ENCODE measurements at regions not wholly inside any gene's neighbourhood (a gene's known extent, or its start where the extent isn't known, plus 50 kb on each side); places are given as distances from the start of the nearest gene placed in this dataset.

DNA sequence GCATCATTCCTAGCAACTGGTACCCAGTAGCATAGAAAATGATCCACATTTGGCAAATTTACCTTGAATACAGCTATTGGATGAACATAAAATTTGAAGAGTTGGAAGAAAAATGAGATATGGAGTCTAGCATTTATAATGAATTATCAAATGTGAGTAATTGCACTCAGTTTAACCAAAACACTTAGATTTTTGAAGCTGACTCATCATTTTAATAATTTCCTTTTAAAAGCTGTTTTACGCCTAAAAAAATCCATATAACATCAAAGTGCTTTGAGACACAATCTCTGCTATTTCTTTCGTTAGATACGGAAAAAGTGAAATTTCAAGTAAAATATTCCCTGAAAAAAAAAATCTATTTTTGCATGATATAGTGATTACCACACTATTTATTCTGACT lies 767.4 kb downstream of the ROBO2 start:
- FAIRE-seq = no peak
- WGBS, 2 donors = 71 to 82% methylated on average over 3 of the region's 3 CpGs
- H3K4me3 ChIP-seq = no peak overlapping the region
- no peak for DNase-seq
- no peaks in the 10 kb centered on the region for H3K27me3 ChIP-seq
- H3K27ac ChIP-seq = no peak overlapping the region
- no peaks in the 10 kb centered on the region for H3K36me3 ChIP-seq
- ATAC-seq = no peak
- TF ChIP-seq, protein P1, sequence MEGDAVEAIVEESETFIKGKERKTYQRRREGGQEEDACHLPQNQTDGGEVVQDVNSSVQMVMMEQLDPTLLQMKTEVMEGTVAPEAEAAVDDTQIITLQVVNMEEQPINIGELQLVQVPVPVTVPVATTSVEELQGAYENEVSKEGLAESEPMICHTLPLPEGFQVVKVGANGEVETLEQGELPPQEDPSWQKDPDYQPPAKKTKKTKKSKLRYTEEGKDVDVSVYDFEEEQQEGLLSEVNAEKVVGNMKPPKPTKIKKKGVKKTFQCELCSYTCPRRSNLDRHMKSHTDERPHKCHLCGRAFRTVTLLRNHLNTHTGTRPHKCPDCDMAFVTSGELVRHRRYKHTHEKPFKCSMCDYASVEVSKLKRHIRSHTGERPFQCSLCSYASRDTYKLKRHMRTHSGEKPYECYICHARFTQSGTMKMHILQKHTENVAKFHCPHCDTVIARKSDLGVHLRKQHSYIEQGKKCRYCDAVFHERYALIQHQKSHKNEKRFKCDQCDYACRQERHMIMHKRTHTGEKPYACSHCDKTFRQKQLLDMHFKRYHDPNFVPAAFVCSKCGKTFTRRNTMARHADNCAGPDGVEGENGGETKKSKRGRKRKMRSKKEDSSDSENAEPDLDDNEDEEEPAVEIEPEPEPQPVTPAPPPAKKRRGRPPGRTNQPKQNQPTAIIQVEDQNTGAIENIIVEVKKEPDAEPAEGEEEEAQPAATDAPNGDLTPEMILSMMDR (IDR thresholded peaks at IDR 0.05) = no peak
- intact Hi-C loops (cut with DNase I) = no loop called here
- H3K9me3 ChIP-seq = no peaks in the 10 kb centered on the region
- H3K4me1 ChIP-seq = no peaks in the 10 kb centered on the region

DNA sequence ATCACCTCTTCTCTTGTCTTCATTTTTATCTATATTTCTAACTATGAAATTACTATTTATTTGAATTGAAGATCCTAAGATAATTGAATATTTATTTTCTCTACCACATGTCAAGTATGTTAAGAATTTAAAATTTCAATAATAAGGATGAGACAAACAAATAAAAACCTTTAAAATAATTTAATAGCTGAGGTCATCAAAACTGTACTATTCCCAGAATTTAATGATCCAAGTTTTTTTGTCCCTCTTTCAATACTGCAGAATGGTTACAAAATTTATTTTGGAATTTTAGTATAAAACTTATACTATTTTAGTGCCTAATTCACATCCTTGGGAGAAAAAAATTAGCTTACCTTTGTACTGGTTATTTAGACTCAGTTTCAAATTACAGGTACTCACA lies 774.9 kb downstream of the ROBO2 start:
- H3K27ac ChIP-seq = no peak overlapping the region
- intact Hi-C loops (cut with DNase I) = no loop called here
- no peaks in the 10 kb centered on the region for H3K27me3 ChIP-seq
- no peak for FAIRE-seq
- H3K4me1 ChIP-seq = no peaks in the 10 kb centered on the region
- no peaks in the 10 kb centered on the region for H3K36me3 ChIP-seq
- TF ChIP-seq, protein P1 (IDR thresholded peaks at IDR 0.05) = no peak
- H3K4me3 ChIP-seq = no peak overlapping the region
- no peak for ATAC-seq
- H3K9me3 ChIP-seq = no peaks in the 10 kb centered on the region
- no peak for DNase-seq

DNA sequence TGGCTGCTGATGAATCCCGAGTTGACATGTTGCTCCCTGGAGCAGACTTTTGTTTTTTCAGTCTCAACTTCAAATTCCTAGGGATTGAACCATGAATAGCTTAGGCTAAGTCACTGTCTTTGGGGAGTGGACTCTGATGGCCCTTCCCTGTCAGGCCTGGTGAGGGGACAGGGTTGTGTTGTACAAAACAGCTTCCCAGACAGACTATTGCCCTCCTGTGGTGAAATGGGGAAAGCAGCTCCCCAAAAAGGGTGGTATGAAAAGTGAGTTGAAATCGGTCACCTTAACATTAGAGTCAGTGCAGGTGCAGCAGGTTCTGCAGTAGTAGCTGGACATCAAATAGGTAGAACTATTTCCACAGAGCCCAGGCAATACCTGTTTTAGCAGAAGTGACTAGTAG lies 775.6 kb downstream of the ROBO2 start:
- no peak overlapping the region for H3K4me3 ChIP-seq
- H3K36me3 ChIP-seq = no peaks in the 10 kb centered on the region
- intact Hi-C loops (cut with DNase I) = no loop called here
- WGBS, 2 donors = 58 to 59% methylated on average over 2 of the region's 2 CpGs
- no peaks in the 10 kb centered on the region for H3K27me3 ChIP-seq
- TF ChIP-seq, protein P1 (IDR thresholded peaks at IDR 0.05) = no peak
- ATAC-seq (no peak), FAIRE-seq (no peak), DNase-seq (no peak)
- H3K9me3 ChIP-seq = no peaks in the 10 kb centered on the region
- H3K4me1 ChIP-seq = no peaks in the 10 kb centered on the region
- H3K27ac ChIP-seq = no peak overlapping the region

DNA sequence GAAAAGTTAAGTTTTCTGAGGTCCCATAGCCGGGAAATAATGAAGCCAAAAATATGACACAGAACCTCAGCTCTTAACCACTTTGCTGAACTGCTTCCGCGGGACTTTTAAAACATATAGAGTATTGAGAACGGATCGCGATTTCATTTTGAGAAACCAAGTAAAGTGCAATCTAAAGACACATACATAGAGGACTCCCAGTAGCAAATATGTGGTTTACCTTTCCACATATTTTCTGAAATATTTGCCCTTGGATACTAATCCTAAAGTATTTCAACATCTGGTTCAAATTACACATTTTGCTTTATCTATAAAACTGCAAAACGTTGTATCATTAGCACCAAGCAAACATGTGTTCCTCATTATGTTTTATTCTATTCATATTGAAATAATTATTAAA lies 776.5 kb downstream of the ROBO2 start:
- TF ChIP-seq, protein P1 (IDR thresholded peaks at IDR 0.05) = no peak
- Histone ChIP-seq H3K36me3 (no peaks in the 10 kb centered on the region), H3K4me1 (no peaks in the 10 kb centered on the region), H3K27ac (no peak overlapping the region), H3K4me3 (no peak overlapping the region), H3K27me3 (no peaks in the 10 kb centered on the region), H3K9me3 (no peaks in the 10 kb centered on the region)
- DNase-seq (no peak), ATAC-seq (no peak), FAIRE-seq (no peak)
- intact Hi-C loops (cut with DNase I) = no loop called here
- 72 to 73% methylated on average over 7 of the region's 7 CpGs for WGBS, 2 donors

DNA sequence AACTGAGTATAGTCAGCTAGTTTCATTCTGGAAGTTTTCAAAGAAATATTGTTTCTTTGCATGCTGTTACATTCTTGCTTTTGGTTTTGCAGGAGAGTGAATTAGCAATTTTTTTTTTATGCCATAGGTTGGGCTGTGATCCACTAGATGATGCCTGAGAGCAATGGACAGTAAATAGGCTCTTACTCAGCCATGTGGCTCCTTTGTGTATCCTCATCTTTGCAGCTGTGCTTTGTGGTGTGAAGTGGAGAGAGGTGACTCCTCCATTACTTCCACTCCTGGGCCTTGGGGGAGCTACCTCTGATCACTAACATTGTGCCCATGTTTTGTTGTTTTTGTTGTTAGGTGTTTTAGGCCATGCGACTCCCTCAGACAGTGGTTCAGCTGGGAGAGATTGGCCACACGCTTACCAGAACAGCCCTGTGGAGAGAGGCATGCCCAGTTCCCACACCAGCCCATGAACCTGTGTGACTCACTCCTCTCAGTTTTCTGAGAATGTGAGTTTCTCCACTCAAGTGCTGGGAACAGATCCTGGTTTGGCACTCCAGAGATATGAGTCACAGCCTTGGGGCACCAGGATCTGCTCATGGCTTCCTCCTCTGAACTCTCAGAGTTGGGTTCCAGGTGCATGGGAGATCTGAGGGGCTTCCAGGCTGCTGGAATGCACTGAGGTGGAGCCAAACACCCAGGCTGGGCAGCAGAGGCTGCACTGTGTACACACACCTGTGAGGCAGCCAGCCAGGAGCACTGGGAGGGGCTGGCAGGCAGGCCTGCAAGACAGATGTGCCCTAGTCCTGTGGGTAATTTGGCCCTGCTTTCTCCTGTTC lies 785.3 kb downstream of the ROBO2 start:
- H3K36me3 ChIP-seq = no peaks in the 10 kb centered on the region
- no peak overlapping the region for H3K4me3 ChIP-seq
- WGBS, 2 donors = 68 to 84% methylated on average over 2 of the region's 2 CpGs
- FAIRE-seq (no peak), DNase-seq (peak in 2 of 6 donors; percentile 16 to 30), ATAC-seq (peak in 3 of 4 donors; percentile 18 to 71 (median 41))
- TF ChIP-seq, protein P1 (IDR thresholded peaks at IDR 0.05) = no peak
- H3K27me3 ChIP-seq = no peaks in the 10 kb centered on the region
- intact Hi-C loops (cut with DNase I) = no loop called here
- H3K9me3 ChIP-seq = no peaks in the 10 kb centered on the region
- H3K4me1 ChIP-seq = no peaks in the 10 kb centered on the region
- H3K27ac ChIP-seq = no peak overlapping the region

Data from pancreas (tissue), 10 donors.